ENCODE measurements at regions not wholly inside any gene's neighbourhood (a gene's known extent, or its start where the extent isn't known, plus 50 kb on each side); places are given as distances from the start of the nearest gene placed in this dataset.

GRCh38 chr2:71826299-71826698, 321.4 kb downstream of the CYP26B1 start:
- DNase-seq (no peak), FAIRE-seq (no peak), ATAC-seq (no peak)
- no peaks in the 10 kb centered on the region for H3K36me3 ChIP-seq
- H3K27ac ChIP-seq = no peak overlapping the region
- TF ChIP-seq CTCF (IDR thresholded peaks at IDR 0.05) = no peak
- 24 to 28% methylated on average over 3 of the region's 3 CpGs for WGBS, 2 donors
- no peaks in the 10 kb centered on the region for H3K4me1 ChIP-seq
- no peaks in the 10 kb centered on the region for H3K27me3 ChIP-seq
- H3K9me3 ChIP-seq = no peaks in the 10 kb centered on the region
- no peak overlapping the region for H3K4me3 ChIP-seq
- intact Hi-C loops (cut with DNase I) = no loop called here

GRCh38 chr2:71824436-71824835, 323.2 kb downstream of the CYP26B1 start:
- ATAC-seq (no peak), DNase-seq (no peak), FAIRE-seq (no peak)
- 91 to 97% methylated on average over 2 of the region's 2 CpGs for WGBS, 2 donors
- Histone ChIP-seq H3K4me3 (no peak overlapping the region), H3K36me3 (no peaks in the 10 kb centered on the region), H3K4me1 (no peaks in the 10 kb centered on the region), H3K27me3 (peaks cover 0 to 3% (median 0%) of the 10 kb centered on the region in 4 donors), H3K9me3 (no peaks in the 10 kb centered on the region), H3K27ac (no peak overlapping the region)
- intact Hi-C loops (cut with DNase I) = no loop called here
- TF ChIP-seq CTCF (IDR thresholded peaks at IDR 0.05) = no peak

- no peak for DNase-seq
- Histone ChIP-seq H3K36me3 (no peaks in the 10 kb centered on the region), H3K4me1 (no peaks in the 10 kb centered on the region), H3K27me3 (peaks cover 0 to 3% (median 0%) of the 10 kb centered on the region in 4 donors), H3K4me3 (no peak overlapping the region), H3K9me3 (no peaks in the 10 kb centered on the region), H3K27ac (no peak overlapping the region)
- intact Hi-C loops (cut with DNase I) = no loop called here
- ATAC-seq = no peak
- no peak for FAIRE-seq
- no peak for TF ChIP-seq CTCF (IDR thresholded peaks at IDR 0.05)
Measured at GRCh38 chr2:71823526-71823925, 324.1 kb downstream of the CYP26B1 start.

GRCh38 chr2:71822463-71822862, 325.2 kb downstream of the CYP26B1 start:
- Histone ChIP-seq H3K4me1 (no peaks in the 10 kb centered on the region), H3K4me3 (no peak overlapping the region), H3K36me3 (no peaks in the 10 kb centered on the region), H3K27me3 (peaks cover 0 to 3% (median 0%) of the 10 kb centered on the region in 4 donors), H3K9me3 (no peaks in the 10 kb centered on the region), H3K27ac (no peak overlapping the region)
- DNase-seq = no peak
- TF ChIP-seq CTCF (IDR thresholded peaks at IDR 0.05) = no peak
- intact Hi-C loops (cut with DNase I) = no loop called here
- ATAC-seq = no peak
- FAIRE-seq = no peak

GRCh38 chr2:71821856-71822255, 325.8 kb downstream of the CYP26B1 start:
- intact Hi-C loops (cut with DNase I) = no loop called here
- DNase-seq (no peak), FAIRE-seq (no peak)

More at GRCh38 chr2:71821856-71822255, 325.8 kb downstream of the CYP26B1 start:
- no peak overlapping the region for H3K27ac ChIP-seq
- ATAC-seq = no peak
- H3K4me3 ChIP-seq = no peak overlapping the region
- peaks cover 0 to 3% (median 0%) of the 10 kb centered on the region in 4 donors for H3K27me3 ChIP-seq
- H3K9me3 ChIP-seq = no peaks in the 10 kb centered on the region
- H3K36me3 ChIP-seq = no peaks in the 10 kb centered on the region
- no peak for TF ChIP-seq CTCF (IDR thresholded peaks at IDR 0.05)
- H3K4me1 ChIP-seq = no peaks in the 10 kb centered on the region
